HEK293T (cell line): ENCODE measurements at regions not wholly inside any gene's neighbourhood (a gene's known extent, or its start where the extent isn't known, plus 50 kb on each side); places are given as distances from the start of the nearest gene placed in this dataset.

Experiments
- CTCF ChIA-PET: fragments of 350-600 bp; formaldehyde crosslinking; extraction: SDS; loops from one replicate; lab custom pipeline; 2021; ENCODE audit warnings: antibody characterized with exemption, inconsistent platforms; lab: Yijun Ruan, JAX
- POLR2A ChIA-PET: fragments of 350-600 bp; formaldehyde crosslinking; extraction: SDS; loops from one replicate; lab custom pipeline; 2020; ENCODE audit warnings: antibody characterized with exemption, inconsistent platforms; lab: Yijun Ruan, JAX
- DNase-seq: peaks from one replicate; pipeline ENCODE4 v3.0.0; 2012; ENCODE audit warnings: mixed read lengths; ENCODE audit errors: extremely low spot score
- ARNT ChIP-seq: fragments of 450-650 bp; IDR thresholded peaks from 2 replicates; pipeline ENCODE4 v1.6.1; 2017; ENCODE audit warnings: mild to moderate bottlenecking
- BHLHE40 ChIP-seq: fragments of 450-650 bp; IDR thresholded peaks from 2 replicates; pipeline ENCODE4 v1.6.1; 2016; ENCODE audit warnings: mild to moderate bottlenecking, moderate library complexity, borderline replicate concordance
- CTBP1 ChIP-seq: fragments of 450-650 bp; IDR thresholded peaks from 2 replicates; pipeline ENCODE4 v1.6.1; 2016; ENCODE audit warnings: borderline replicate concordance
- ELF4 ChIP-seq: fragments of 450-650 bp; IDR thresholded peaks from 2 replicates; pipeline ENCODE4 v1.6.1; 2017; ENCODE audit warnings: antibody characterized with exemption
- FOXA1 ChIP-seq: fragments of 450-650 bp; IDR thresholded peaks from 2 replicates; pipeline ENCODE4 v1.6.1; 2016; ENCODE audit warnings: mild to moderate bottlenecking
- FOXK2 ChIP-seq: fragments of 450-650 bp; IDR thresholded peaks from 2 replicates; pipeline ENCODE4 v1.6.1; 2016; ENCODE audit warnings: mild to moderate bottlenecking
- FOXM1 ChIP-seq: fragments of 450-650 bp; IDR thresholded peaks from 2 replicates; pipeline ENCODE4 v1.6.1; 2017; ENCODE audit warnings: mild to moderate bottlenecking, borderline replicate concordance
- HDGF ChIP-seq: fragments of 450-650 bp; IDR thresholded peaks from 2 replicates; pipeline ENCODE4 v1.6.1; 2017; ENCODE audit warnings: antibody characterized with exemption, borderline replicate concordance
- L3MBTL2 ChIP-seq: fragments of 450-650 bp; conservative IDR thresholded peaks from 2 replicates; pipeline ENCODE4 v1.6.1; 2016; ENCODE audit warnings: mild to moderate bottlenecking
- LEF1 ChIP-seq: fragments of 450-650 bp; IDR thresholded peaks from 2 replicates; pipeline ENCODE4 v1.6.1; 2017; ENCODE audit warnings: mild to moderate bottlenecking, borderline replicate concordance
- NFRKB ChIP-seq: fragments of 450-650 bp; IDR thresholded peaks from 2 replicates; pipeline ENCODE4 v1.6.1; 2016; ENCODE audit warnings: mild to moderate bottlenecking, moderate library complexity
- SP1 ChIP-seq: fragments of 450-650 bp; IDR thresholded peaks from 2 replicates; pipeline ENCODE4 v1.6.1; 2017
- SUZ12 ChIP-seq: fragments of 450-650 bp; IDR thresholded peaks from 2 replicates; pipeline ENCODE4 v1.6.1; 2016; ENCODE audit warnings: mild to moderate bottlenecking
- TARDBP ChIP-seq: fragments of 450-650 bp; IDR thresholded peaks from 2 replicates; pipeline ENCODE4 v1.6.1; 2016
- ZNF384 ChIP-seq: fragments of 450-650 bp; IDR thresholded peaks from 2 replicates; pipeline ENCODE4 v1.6.1; 2016
- TF ChIP-seq, protein P1 (sequence below): fragments of 450-650 bp; IDR thresholded peaks from 2 replicates; pipeline ENCODE4 v1.6.1; 2016

DNA sequence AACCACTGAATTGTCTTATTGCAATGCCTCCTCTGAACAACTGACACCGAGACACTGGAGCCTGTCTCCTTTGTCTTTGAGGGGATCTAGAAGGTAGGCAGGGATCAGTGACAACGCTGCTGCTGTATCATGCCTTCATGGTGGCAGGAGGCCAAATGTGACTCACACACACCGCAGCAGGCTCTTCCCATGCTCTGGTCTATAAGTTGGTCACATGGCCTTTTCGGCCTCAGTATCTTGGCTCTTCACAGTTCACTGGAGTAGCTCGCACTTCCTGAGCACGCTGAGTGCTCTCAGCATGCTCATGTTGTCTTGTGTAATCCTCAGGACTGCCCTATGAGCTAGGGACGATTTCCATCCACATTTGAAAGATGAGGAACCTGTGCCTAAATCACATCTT is 167.4 kb upstream of the PCSK2 start:
- ChIA-PET CTCF (no interaction called here), POLR2A (no interaction called here)
- TF ChIP-seq FOXM1 (no peak), FOXK2 (no peak), CTBP1 (no peak)
- no peak for DNase-seq

DNA sequence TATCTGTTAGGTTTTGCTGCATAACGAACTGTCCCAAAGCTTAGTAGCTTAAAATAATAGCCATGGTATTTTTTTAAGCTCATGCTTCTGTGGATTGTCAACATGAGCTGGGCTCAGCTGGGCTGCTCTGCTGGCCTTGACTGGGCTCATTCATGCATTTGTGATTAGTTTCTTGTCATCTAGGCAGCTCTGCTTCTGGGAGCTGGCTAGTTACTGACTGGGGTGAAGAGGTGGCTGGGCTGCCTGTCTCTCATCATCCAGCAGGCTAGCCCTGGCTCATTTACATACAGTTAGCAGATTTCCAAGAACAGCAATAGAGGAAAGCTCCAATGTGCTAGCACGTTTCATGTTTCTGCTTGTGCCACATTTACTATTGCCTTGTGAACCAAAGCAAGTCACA is 165.1 kb upstream of the PCSK2 start:
- no peak for DNase-seq
- ChIA-PET POLR2A (no interaction called here), CTCF (no interaction called here)
- TF ChIP-seq, protein P1, sequence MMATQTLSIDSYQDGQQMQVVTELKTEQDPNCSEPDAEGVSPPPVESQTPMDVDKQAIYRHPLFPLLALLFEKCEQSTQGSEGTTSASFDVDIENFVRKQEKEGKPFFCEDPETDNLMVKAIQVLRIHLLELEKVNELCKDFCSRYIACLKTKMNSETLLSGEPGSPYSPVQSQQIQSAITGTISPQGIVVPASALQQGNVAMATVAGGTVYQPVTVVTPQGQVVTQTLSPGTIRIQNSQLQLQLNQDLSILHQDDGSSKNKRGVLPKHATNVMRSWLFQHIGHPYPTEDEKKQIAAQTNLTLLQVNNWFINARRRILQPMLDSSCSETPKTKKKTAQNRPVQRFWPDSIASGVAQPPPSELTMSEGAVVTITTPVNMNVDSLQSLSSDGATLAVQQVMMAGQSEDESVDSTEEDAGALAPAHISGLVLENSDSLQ, result no peak
- TF ChIP-seq ZNF384 (no peak), SP1 (no peak), BHLHE40 (no peak), TARDBP (no peak), ARNT (no peak), FOXK2 (no peak), FOXM1 (no peak), ELF4 (no peak), L3MBTL2 (no peak), HDGF (no peak), NFRKB (no peak)

DNA sequence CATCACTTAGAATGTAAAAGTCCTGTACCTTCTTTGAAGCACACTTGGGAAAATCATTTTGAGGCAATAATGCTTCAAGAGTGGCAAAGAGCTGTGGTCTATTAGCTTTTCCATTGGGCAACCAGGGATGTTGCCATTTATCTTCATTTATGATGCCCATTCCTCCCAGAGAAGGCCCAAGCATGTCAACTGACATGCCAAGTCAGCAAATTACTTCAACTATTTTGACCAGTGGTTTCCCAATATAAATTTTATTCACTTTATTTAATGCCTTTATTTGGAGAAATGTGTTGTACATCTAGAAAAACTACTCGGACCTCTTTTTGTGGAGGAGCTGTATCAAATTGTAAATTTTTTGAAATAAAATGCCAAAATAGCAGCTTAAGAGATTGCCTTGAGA is 164.1 kb upstream of the PCSK2 start:
- ChIA-PET CTCF (no interaction called here), POLR2A (no interaction called here)
- DNase-seq, result no peak
- no peak for TF ChIP-seq BHLHE40
- TF ChIP-seq ZNF384, result no peak
- TF ChIP-seq SUZ12, result no peak
- TF ChIP-seq L3MBTL2, result no peak
- TF ChIP-seq FOXA1, result no peak
- TF ChIP-seq CTBP1, result no peak
- TF ChIP-seq, protein P1, result no peak
- TF ChIP-seq SP1, result no peak
- no peak for TF ChIP-seq NFRKB
- no peak for TF ChIP-seq ELF4
- TF ChIP-seq HDGF, result no peak
- no peak for TF ChIP-seq FOXM1
- TF ChIP-seq LEF1, result no peak
- TF ChIP-seq TARDBP, result no peak
- TF ChIP-seq ARNT, result no peak
- no peak for TF ChIP-seq FOXK2

DNA sequence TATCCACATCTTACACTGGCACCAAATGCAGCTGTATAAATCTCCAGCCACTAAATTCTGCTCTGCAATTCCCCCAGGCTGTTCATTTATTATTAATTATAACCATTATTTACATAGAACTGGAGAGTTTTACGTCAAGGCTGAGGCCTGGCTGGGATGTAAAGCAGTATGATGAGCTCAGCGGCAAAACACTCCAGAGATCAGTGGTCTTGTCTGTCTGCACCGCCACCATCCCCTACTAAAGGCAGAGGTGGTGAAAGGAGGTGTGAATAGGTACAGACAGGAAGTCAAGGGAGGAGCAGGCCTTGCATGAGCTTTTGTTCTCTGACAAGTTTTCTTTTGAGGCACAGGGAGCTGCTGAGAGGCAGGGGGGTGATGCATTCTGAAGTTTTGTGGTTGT is 159.9 kb upstream of the PCSK2 start:
- ChIA-PET POLR2A (no interaction called here), CTCF (no interaction called here)
- no peak for DNase-seq
- TF ChIP-seq NFRKB (no peak), SUZ12 (no peak), HDGF (no peak)

DNA sequence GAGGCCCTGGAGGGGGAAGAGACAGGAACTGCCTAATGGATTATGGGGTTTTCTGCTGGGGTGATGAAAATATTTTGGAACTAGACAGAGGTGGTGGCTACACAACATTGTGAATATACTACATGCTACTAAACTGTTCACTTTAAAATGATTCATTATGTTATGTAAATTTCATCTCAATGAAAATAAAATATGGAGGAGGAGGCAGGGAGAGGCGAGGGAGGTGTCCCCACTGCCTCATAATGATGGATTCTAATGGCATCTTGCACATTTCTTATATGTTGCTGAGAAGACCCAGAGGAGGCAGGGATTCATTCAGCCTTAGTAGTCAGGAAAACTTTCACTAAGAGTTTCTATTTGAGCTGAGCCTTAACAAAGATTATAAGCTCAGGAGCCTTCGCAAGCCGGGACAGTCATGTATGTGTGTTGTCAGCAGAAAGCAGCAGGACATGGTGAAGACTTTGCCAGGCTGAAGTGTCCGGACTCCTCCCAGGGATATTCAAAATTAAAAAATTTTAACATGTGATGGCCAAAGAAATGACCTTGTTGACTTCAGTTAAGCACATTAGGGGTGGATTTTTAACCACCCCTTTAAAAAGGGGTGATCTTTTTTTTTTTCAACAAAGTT is 158.6 kb upstream of the PCSK2 start:
- no peak for DNase-seq
- POLR2A ChIA-PET, result no interaction called here
- TF ChIP-seq FOXM1 (no peak), TARDBP (no peak), ZNF384 (no peak), LEF1 (no peak), SP1 (no peak), SUZ12 (no peak), BHLHE40 (no peak), HDGF (no peak), NFRKB (no peak), ARNT (no peak), CTBP1 (no peak)
- TF ChIP-seq, protein P1, result no peak
- CTCF ChIA-PET, result no interaction called here

DNA sequence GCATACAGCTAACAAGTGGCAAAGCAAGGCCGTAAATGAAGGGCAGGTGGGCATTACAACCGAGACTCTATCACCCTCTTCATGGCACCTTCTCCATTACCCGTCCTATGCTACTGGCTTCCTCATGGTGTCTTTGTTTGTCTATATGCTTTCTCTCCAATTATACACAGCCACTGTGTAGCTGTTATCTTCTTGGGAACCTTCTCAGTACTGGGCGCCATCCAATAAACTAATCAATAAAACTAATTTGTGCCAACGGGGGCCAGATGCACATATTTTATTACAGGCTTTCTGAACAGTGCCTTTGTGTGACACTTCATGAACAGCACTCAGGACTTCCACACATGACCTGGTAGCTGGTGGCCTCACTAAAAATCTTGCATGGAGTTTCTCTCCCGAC is 149.8 kb upstream of the PCSK2 start:
- ChIA-PET POLR2A (no interaction called here), CTCF (no interaction called here)
- no peak for TF ChIP-seq FOXM1
- TF ChIP-seq SP1, result no peak
- no peak for TF ChIP-seq SUZ12
- no peak for TF ChIP-seq NFRKB
- no peak for TF ChIP-seq TARDBP
- no peak for TF ChIP-seq ELF4
- no peak for TF ChIP-seq FOXK2
- TF ChIP-seq LEF1, result no peak
- no peak for TF ChIP-seq ARNT
- TF ChIP-seq BHLHE40, result no peak
- no peak for TF ChIP-seq CTBP1
- TF ChIP-seq, protein P1, result no peak
- no peak for TF ChIP-seq FOXA1
- no peak for TF ChIP-seq L3MBTL2
- no peak for TF ChIP-seq ZNF384
- no peak for DNase-seq
